ENCODE measurements at regions not wholly inside any gene's neighbourhood (a gene's known extent, or its start where the extent isn't known, plus 50 kb on each side); places are given as distances from the start of the nearest gene placed in this dataset.

GRCh38 chr10:78778444-78779338 lies 290.1 kb upstream of the ZMIZ1 start:
- TF ChIP-seq YY1 (IDR thresholded peaks at IDR 0.05; ENCODE audit: insufficient read depth, insufficient read length), result no peak
- no peak for TF ChIP-seq SUZ12 (IDR thresholded peaks at IDR 0.05; ENCODE audit: extremely low read depth, insufficient read depth, insufficient read length)
- TF ChIP-seq ZNF274 (IDR thresholded peaks at IDR 0.05; ENCODE audit: low read depth, low read length), result no peak
